Glomerular visceral epithelial cell (primary cell): ENCODE measurements at regions not wholly inside any gene's neighbourhood (a gene's known extent, or its start where the extent isn't known, plus 50 kb on each side); places are given as distances from the start of the nearest gene placed in this dataset.
"Not testable (repeated sequence)": the region's sequence is repeated elsewhere in the genome, so short reads cannot be mapped to it uniquely, and the experiment has no call there.

Experiments
- DNase-seq: peaks from one replicate; pipeline ENCODE4 v3.0.0-alpha.2; 2016; ENCODE audit errors: extremely low spot score

DNA sequence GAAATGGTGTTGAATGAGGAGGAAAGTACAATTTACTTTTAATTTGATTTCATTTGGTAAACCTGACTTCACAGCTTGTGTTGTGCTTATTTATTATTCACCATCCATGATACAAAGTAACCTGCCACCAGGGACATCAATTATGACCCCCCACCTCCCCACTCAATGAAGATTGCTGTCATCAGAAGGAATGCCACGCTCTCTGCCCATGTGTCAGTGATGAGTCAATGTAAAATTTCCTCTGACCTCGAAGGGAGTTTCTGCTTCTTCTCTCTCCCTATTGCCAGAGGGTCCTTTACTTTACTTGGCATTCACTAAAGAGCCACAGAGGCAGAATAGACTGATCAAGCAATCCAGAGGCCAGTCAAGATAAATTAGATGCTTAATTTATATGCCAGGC, 759.7 kb downstream of the CDH11 start:
- DNase-seq, result peak; percentile 67

DNA sequence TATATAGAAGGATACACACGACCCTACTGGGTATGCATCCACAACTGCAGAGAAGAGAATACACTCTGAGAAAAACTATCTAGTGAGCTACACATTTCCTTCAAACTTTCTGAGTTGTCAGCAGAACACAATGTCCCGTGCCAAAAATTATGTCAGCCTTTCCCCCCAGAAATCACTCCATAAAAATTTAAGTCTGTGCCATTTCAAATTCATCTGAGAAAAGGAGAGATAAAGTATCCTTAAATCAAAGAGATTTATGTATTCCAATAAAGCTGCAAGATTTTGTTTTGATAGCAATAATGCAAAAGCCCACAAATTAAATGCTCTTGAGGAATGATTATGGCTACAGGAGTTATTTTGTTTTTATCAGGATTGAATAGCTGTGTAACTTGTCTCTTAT, 760.1 kb downstream of the CDH11 start:
- no peak for DNase-seq

DNA sequence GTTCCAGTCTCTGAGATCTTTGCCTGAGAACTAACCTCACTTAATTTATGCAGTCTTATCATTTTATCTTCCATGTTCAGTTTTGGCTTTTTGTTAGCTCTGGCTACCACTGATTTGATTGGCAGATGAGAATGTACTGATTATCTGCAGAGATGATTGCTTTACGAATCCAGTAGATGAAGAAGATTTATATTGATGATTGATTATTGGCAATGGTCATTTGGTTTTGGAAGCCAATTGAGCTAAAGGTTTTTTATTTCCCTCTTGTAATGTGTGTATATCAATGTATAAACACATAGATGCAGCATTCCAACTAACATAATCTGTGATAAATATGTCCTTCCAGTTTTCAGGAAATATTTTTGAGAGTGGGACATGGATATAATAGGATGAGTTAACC, 763.6 kb downstream of the CDH11 start:
- no peak for DNase-seq

DNA sequence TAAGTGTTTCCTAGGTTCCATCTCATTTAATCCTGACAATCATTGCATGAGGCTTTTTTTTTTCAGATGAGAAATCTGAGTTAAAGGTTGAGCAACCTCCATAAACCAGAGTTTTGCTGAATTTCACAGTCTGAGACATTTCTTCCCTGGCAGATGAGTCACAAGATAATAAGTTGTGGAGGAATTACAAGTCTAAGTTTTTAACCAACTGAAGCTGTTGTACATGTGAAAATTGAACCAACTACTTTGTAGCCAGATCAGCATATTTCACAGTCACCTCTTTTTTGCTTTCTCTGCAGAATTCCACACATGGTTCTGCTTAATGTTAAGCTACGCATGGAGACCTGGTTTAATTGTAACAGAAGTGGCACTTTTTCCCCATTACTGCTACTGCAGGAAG, 765.6 kb downstream of the CDH11 start:
- peak; percentile 82 for DNase-seq

DNA sequence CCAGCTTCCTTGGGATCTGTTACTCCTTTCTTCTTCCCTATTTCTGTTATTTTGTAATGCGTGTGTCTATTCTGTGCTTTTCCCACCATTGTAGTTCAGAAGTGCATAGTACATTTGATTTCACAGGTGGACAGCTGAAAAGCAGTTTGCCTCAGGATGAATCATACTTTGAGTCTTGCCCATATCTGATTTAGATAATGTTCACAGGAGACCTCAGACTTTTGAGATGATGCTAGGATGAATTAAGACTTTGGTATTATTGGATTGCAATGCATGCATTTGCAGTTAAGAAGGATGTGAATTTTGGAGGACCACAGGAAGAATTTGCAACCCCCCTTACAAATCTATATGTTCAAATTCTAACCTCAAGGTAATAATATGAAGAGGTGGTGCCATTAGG, 769.6 kb downstream of the CDH11 start:
- no peak for DNase-seq

DNA sequence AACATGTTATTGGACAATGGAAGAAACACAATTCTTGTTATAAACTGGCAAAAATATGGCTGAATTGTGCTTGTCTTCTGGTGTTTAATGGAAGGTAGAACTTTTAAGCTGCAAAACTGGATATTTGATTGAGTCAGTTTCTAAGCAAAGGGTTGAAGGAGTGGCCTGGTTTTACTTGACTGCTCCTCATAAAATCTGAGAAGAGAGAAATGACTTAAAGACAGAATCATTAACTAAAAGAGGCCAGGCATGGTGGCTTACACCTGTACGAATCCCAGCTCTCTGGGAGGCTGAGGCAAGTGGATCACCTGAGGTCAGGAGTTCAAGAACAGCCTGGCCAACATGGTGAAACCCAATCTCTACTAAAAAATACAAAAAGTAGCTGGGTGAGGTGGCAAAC, 770.7 kb downstream of the CDH11 start:
- peak; percentile 9 for DNase-seq

DNA sequence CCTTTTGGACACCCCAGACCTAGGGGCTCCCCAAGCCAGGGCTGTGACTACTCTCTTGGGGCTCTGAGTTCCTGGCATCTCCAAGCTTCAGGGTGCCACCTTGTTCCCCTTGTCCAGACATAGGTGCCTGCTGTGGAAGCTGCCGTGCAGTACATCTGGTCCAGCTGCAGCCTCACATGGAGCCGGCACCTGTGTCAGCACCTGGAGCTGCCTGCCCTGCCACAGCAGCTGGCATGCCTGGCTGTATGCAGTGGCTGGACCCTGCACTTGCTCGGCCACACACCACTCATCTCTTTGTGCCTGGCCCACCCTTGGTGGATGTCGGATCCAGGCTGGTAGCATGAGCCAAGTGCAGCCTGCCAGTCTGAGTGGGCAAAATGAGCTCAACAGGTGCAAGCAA, 775.8 kb downstream of the CDH11 start:
- no peak for DNase-seq

DNA sequence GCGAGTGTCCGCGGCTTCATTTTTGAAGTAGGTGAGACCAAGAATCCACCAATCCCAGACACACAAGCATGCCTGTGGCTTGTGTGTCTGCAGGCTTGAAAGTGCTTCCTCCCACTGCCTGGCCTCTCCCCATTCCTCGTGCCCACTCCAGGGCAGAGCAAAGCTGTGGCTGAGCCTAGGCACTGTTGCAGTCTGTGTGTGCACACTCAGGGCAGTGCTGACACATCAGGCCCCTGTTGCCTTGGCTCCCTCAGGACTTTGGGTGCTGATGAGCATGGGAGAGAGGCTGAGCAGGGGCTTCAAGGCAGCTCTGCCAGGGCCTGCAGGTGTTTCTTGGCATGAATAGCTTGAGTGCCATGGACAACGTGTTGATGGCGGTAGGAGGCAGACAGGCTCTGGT, 776.7 kb downstream of the CDH11 start:
- DNase-seq, result no peak

DNA sequence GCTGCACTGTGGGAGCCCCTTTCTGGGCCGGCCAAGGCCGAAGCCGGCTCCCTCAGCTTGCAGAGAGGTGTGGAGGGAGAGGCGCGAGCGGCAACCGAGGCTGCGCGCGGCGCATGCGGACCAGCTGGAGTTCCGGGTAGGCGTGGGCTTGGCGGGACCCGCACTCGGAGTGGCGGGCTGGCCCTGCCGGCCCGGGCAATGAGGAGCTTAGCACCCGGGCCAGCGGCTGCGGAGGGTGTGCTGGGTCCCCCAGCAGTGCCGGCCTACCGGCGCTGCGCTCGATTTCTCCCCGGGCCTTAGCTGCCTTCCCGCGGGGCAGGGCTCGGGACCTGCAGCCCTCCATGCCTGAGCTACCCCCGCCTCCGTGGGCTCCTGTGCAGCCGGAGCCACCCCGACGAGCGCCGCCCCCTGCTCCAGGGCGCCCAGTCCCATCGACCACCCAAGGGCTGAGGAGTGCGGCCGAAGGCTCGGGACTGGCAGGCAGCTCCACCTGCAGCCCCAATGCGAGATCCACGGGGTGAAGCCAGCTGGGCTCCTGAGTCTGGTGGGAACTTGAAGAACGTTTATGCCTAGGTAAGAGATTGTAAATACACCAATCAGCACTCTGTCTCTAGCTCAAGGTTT, 777.9 kb downstream of the CDH11 start:
- not testable (repeated sequence) for DNase-seq

DNA sequence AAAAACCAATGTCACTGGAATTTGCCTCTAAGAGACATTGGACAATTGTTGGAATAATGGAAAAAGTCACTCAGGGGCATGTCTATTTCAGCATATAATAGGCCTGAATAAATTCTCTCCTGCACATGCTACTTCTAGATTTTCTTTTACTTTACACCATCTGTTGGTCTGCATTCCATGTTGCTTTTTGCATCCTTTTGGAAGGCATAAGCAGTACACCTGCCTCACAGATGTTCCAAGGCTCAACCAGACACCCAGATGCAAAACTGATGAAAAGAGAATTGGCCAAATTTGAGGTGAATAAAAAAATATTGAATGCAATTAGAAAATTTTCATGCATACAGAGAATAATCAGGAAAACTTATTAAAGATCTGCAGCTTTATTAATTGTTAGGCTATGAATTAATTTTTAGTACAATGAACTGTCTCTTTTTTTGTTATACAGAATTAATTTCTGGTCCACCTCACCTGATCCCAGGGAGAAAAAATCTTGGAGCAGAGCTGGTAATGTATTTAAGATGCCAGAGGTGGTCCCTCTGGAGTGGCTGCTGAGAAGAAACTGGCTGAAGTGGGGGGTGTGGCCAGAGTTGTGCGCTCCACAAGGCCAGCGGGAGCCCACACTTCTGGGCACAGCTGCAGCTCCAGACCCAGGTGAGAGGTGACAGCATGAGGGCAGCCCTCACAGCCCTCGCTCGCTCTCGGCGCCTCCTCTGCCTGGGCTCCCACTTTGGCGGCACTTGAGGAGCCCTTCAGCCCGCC, 778.6 kb downstream of the CDH11 start:
- no peak for DNase-seq

DNA sequence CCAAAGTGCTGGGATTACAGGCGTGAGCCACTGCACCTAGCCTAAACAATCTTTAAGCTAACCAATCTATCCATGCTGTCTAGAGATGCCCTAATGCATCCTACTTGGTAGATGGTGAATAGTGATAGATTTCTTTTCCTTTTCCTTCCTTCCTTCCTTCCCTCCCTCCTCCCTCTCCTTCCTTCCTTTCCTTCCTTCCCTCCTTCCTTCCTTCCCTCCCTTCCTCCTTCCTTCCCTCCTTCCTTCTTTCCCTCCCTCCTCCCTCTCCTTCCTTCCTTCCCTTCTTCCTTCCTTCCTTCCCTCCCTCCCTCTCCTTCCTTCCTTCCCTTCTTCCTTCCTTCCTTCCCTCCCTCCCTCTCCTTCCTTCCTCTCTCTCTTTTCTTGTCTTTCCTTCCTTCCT, 780.5 kb downstream of the CDH11 start:
- not testable (repeated sequence) for DNase-seq

DNA sequence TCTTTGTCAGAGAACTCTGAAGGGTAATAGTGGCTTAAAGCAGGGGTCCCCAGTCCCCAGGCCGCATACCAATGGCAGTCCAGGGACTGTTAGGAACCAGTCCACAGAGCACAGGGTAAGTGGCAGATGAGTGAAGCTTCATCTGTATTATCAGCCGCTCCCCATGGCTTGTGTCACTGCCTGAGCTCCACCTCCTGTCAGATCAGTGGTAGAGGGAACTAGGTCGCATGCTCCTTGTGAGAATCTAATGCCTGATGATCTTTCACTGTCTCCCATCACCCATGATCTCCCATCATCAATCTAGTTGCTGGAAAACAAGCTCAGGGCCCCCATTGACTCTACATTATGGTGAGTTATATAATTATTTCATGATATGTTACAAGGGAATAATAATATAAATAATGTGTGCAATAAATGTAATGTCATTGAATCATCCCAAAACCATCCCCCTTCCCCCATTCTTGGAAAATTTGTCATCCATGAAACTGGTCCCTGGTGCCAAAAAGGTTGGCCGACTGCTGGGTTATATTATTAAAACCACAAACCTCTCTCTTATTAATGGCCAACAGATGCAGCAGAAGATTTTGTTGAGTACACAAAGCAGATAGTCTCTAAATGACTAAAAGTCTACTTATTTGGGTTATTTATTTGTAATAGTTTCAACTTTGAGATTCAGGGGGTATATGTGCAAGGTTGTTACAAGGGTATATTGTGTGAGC, 782.7 kb downstream of the CDH11 start:
- DNase-seq, result peak; percentile 42

DNA sequence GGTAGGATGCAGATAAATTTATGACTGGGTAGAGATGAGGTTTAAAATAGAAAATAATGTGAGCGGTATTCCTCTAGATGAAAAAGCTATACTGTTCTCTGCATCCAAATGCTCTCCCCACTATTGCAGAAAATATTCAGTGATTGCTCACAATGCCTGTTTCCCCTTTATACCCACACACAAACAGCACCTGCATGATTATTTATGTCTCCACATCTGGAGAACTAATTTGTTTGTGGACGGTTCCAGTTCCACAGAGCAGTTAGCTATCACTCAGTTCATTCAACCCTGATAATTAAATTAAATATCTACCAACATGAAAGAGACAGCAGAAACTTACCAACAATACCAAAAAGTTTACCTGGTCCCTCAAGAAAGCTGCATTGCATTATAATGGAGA, 800.0 kb downstream of the CDH11 start:
- no peak for DNase-seq

DNA sequence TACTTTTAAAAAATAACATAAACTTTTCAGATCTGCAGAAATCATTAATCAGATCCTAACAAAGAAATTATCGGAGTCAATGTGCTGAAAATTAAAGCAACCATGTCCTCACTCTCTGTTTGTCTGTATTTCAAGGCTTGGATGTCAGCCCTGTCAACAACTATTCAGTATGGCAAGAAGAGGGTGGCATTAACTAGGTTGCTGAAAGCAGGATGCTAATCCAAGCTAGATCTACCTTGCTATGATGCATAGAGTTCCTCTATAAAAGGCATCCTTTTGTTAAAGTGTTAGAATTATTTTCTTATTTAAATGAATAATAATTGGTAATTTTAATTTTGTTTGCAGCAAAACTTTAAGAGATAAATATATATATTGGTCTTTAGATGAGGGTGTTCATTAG, 800.8 kb downstream of the CDH11 start:
- DNase-seq, result no peak

DNA sequence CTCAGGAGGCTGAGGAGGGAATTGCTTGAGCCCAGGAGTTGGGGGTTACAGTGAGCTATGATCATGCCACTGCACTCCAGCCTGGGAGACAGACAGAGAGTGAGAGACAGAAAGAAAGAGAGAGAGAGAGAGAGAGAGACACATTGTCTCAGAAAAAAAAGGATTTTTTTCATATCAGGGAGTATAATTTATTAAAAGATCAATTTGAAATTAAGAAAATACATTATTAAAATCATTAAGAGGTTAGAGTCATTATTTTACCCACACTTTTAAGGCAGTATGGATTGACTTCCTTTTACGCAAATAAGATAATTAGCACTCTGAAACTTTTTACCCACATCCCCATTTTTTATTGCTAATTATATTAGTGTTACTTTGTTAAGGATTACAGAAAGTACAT, 804.3 kb downstream of the CDH11 start:
- DNase-seq, result no peak

DNA sequence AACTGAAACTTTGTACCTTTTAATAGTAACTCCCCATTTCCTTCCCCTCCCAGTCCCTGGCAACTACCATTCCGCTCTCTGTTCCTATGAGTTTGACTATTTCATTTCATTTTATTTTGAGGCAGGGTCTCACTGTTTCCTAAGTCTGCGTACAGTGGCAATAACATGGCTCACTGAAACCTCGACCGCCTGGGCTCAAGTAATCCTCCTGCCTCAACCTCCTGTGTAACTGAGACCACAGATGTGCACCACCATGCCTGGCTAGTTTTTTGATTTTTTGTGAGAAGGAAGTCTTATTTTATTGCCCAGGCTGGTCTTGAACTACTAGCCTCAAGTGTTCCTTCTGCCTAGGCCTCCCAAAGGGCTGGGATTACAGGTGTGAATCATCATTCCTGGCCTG, 808.1 kb downstream of the CDH11 start:
- no peak for DNase-seq

DNA sequence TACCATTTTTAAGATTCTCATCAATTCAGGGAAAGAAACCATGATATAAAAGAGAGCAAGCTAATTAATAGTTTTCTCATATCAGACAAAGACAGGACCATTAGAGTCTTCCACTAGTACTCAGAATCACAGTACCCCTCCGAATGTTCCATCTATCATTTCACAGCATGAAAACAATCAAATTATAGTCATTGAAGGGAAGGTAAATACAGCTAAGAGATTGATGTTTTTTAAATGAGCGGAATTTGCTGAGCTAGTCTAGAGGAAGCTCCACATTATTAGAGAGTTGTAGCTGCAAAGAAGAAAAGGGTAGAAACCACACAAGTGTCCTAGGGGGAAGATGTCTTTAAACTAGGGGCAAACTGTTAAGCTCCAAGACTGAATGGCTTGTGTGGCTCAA, 808.9 kb downstream of the CDH11 start:
- no peak for DNase-seq

DNA sequence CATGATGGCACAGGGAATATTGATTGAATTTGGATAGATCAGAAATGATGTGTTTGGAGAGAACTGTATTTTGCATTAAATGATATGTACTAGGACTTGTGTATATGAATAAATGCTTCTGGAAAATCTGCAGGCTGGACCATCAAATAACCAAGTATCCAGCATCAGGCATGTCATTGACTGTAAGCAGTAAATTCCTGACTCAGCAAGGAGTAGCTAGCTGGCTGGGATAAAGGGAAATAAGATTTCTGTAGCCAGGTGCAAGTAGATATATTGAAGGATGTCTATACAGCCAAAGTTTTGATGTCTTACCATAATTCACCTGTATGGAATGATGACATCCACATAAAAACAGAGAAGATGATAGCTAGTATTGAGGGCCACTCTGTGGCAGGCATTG, 809.6 kb downstream of the CDH11 start:
- DNase-seq, result no peak

DNA sequence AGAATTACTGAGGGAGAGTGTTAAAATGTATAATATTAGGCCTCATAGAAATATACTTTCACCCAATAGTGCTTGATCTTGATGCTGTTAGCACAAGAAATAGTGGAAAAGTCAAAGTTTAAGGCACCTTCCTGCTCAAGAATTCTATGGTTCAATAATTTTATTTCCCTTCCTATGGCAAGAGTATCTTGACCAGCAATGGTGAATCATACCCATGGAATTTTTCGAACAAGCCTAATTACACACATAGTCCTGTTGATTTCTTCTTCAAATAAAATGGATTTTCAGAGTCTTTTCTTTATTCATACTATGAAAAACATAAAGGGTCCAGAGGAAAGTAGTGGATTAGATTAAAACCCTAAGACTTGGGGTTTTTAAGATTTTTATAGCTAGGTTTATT, 810.6 kb downstream of the CDH11 start:
- peak; percentile 42 for DNase-seq

DNA sequence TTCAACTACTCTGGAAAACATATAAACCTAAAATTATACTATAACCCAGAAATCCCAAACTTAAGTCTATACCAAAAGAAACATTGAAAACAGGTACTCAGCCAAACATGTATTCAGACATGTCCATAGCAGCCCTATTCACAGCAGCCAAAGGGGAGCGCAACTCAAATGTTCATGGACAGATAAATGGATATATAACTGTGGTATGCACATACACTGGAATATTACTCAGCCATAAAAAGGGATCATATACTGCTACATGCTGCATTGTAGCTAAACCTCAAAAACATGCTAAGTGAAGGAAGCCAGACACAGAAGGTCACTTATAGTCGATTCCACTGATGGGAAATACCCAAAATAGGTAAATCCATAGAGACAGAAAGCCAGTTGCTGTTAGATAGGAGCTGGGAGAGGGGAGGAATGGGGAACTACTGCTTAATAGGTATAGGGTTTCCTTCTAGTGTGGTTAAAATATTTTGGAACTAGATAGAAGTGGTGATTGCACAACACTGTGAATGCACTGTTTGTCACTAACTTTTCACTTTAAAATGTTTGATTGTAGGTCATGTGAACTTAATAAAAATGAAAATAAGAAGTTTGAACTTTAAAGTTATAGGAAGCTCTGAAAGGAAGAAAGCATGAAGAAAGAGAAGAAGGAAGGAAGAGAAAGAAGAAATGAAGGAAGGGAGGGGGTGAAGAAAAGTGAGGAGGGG, 812.3 kb downstream of the CDH11 start:
- no peak for DNase-seq

DNA sequence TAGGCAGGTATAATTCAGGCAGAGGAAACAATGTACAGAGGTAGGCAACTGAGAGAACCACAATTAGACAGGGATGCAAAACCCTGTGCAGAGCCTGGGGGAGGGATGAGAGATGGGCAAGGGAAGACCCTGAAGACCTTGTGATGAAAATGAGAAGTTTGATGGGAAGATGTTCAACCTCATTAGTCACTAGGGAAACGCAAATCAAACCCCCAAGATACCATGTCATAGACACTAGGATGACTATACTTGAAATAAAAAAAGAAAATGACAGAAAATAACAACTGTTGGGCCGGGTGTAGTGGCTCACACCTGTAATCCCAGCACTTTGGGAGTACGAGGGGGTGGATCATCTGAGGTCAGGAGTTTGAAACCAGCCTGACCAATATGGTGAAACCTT, 813.1 kb downstream of the CDH11 start:
- DNase-seq, result no peak

DNA sequence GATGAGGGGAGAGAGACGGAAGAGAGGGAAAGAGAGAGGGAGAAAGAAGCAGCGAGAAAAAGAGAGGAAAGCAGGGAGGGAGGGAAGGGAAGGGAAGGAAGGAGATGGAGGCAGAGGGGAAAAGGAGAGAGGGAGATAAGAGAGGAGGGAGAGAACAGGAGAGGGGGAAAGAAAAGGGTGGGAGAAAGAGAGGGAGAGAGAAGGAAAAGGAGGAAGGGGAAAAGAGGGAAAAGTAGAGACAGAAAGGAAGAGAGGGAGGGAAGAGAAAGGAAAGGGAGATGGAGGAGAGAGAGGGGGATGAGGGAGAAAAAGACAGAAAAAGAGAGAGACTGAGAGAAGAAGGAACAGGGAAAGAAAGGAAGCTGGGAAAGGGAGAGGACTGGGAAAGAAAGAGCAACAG, 814.4 kb downstream of the CDH11 start:
- no peak for DNase-seq

DNA sequence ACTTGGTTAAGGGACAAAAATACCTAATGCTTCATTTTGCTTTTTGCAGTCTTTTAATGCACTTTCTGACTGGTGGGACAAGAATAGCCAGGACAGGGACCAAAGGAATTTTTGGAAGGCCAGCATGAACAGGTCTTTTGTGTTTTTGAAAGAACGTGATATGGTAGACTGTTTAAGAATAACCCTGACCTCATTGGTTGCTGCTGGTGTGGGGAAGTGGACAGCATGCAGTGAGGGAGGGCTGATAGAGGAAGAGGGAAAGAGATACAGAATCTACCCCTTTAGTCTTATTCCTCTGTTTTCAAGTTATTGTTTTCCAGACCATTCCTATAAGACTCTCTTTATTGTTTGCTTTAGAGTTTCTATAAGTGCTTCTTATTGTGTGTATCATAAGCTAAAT, 816.2 kb downstream of the CDH11 start:
- no peak for DNase-seq
